Activated naive CD4-positive, alpha-beta T cell treated with anti-CD3 and anti-CD28 coated beads, Interleukin-2, amount 10 ng/mL, durations not matched to agents 7 days and 5 days (primary cell): ENCODE measurements at regions not wholly inside any gene's neighbourhood (a gene's known extent, or its start where the extent isn't known, plus 50 kb on each side); places are given as distances from the start of the nearest gene placed in this dataset.

ENCODE experiments used
- CTCF ChIA-PET: fragments of 350-600 bp; sonication (Branson Sonifier 250); formaldehyde crosslinking; loops from one replicate; lab custom pipeline; 2021; ENCODE audit warnings: antibody characterized with exemption; lab: Charles Lee
- DNase-seq: peaks from one replicate; pipeline ENCODE4 v3.0.0-alpha.2; 2020
- H3K27ac Mint-ChIP-seq: one replicate; pipeline ENCODE4 v1.8.0; 2021; ENCODE audit warnings: mild to moderate bottlenecking, moderate library complexity, mixed read lengths
- H3K27me3 Mint-ChIP-seq: one replicate; pipeline ENCODE4 v1.8.0; 2021; ENCODE audit warnings: mild to moderate bottlenecking, mixed read lengths
- H3K36me3 Mint-ChIP-seq: one replicate; pipeline ENCODE4 v1.8.0; 2021; ENCODE audit warnings: mixed read lengths
- H3K4me1 Mint-ChIP-seq: one replicate; pipeline ENCODE4 v1.8.0; 2021; ENCODE audit warnings: mixed read lengths
- H3K4me3 Mint-ChIP-seq: one replicate; pipeline ENCODE4 v1.8.0; 2021; ENCODE audit warnings: mild to moderate bottlenecking, moderate library complexity, mixed read lengths
- H3K9me3 Mint-ChIP-seq: one replicate; pipeline ENCODE4 v1.8.0; 2021; ENCODE audit warnings: mixed read lengths

- CTCF ChIA-PET = no interaction called here
- Mint-ChIP-seq H3K27ac (no peak overlapping the region), H3K4me3 (no peak overlapping the region), H3K36me3 (no peaks in the 10 kb centered on the region), H3K27me3 (no peaks in the 10 kb centered on the region), H3K9me3 (no peaks in the 10 kb centered on the region), H3K4me1 (no peaks in the 10 kb centered on the region)
- DNase-seq = no peak
Measured at GRCh38 chr4:100790836-100791615, 273.2 kb upstream of the EMCN start.

GRCh38 chr4:100789991-100790390 lies 272.2 kb upstream of the EMCN start:
- Mint-ChIP-seq H3K27ac (no peak overlapping the region), H3K4me1 (no peaks in the 10 kb centered on the region)
- CTCF ChIA-PET = no interaction called here

GRCh38 chr4:100786481-100786880 lies 268.7 kb upstream of the EMCN start:
- DNase-seq = no peak

More at GRCh38 chr4:100789991-100790390, 272.2 kb upstream of the EMCN start:
- Mint-ChIP-seq H3K9me3 (no peaks in the 10 kb centered on the region), H3K4me3 (no peak overlapping the region), H3K36me3 (no peaks in the 10 kb centered on the region), H3K27me3 (no peaks in the 10 kb centered on the region)
- DNase-seq = no peak

GRCh38 chr4:100782356-100782755 lies 264.5 kb upstream of the EMCN start:
- CTCF ChIA-PET = interaction anchor here (0.5 kb wide), 1 partner anchor 420 kb away, joined by 3 read pairs; no protein-coding TSS in a partner anchor
- no peaks in the 10 kb centered on the region for H3K36me3 Mint-ChIP-seq
- no peaks in the 10 kb centered on the region for H3K27me3 Mint-ChIP-seq
- no peak overlapping the region for H3K4me3 Mint-ChIP-seq
- H3K27ac Mint-ChIP-seq = no peak overlapping the region
- H3K9me3 Mint-ChIP-seq = no peaks in the 10 kb centered on the region
- no peaks in the 10 kb centered on the region for H3K4me1 Mint-ChIP-seq
- DNase-seq = no peak

More at GRCh38 chr4:100786481-100786880, 268.7 kb upstream of the EMCN start:
- Mint-ChIP-seq H3K36me3 (no peaks in the 10 kb centered on the region), H3K9me3 (no peaks in the 10 kb centered on the region), H3K4me1 (no peaks in the 10 kb centered on the region), H3K4me3 (no peak overlapping the region), H3K27ac (no peak overlapping the region), H3K27me3 (no peaks in the 10 kb centered on the region)
- CTCF ChIA-PET = no interaction called here

GRCh38 chr4:100781435-100781834 lies 263.6 kb upstream of the EMCN start:
- no peak for DNase-seq
- H3K36me3 Mint-ChIP-seq = no peaks in the 10 kb centered on the region
- CTCF ChIA-PET = no interaction called here
- H3K9me3 Mint-ChIP-seq = no peaks in the 10 kb centered on the region
- H3K4me3 Mint-ChIP-seq = no peak overlapping the region
- no peaks in the 10 kb centered on the region for H3K4me1 Mint-ChIP-seq
- no peak overlapping the region for H3K27ac Mint-ChIP-seq
- no peaks in the 10 kb centered on the region for H3K27me3 Mint-ChIP-seq

- Mint-ChIP-seq H3K4me1 (no peaks in the 10 kb centered on the region), H3K4me3 (no peak overlapping the region), H3K27me3 (no peaks in the 10 kb centered on the region), H3K36me3 (no peaks in the 10 kb centered on the region), H3K9me3 (peaks cover 1% of the 10 kb centered on the region), H3K27ac (no peak overlapping the region)
- CTCF ChIA-PET = no interaction called here
- DNase-seq = no peak
Measured at GRCh38 chr4:100780126-100780525, 262.3 kb upstream of the EMCN start.

- no peak overlapping the region for H3K27ac Mint-ChIP-seq
- no peaks in the 10 kb centered on the region for H3K4me1 Mint-ChIP-seq
- no peaks in the 10 kb centered on the region for H3K27me3 Mint-ChIP-seq
- CTCF ChIA-PET = no interaction called here
- no peak for DNase-seq
- peaks cover 1% of the 10 kb centered on the region for H3K9me3 Mint-ChIP-seq
- H3K4me3 Mint-ChIP-seq = no peak overlapping the region
- H3K36me3 Mint-ChIP-seq = no peaks in the 10 kb centered on the region
Measured at GRCh38 chr4:100778431-100778830, 260.6 kb upstream of the EMCN start.

GRCh38 chr4:100762738-100763137 lies 244.9 kb upstream of the EMCN start:
- H3K27ac Mint-ChIP-seq = no peak overlapping the region
- no peaks in the 10 kb centered on the region for H3K36me3 Mint-ChIP-seq
- H3K27me3 Mint-ChIP-seq = no peaks in the 10 kb centered on the region
- no peak overlapping the region for H3K4me3 Mint-ChIP-seq
- CTCF ChIA-PET = no interaction called here
- H3K9me3 Mint-ChIP-seq = no peaks in the 10 kb centered on the region
- H3K4me1 Mint-ChIP-seq = no peaks in the 10 kb centered on the region
- no peak for DNase-seq

GRCh38 chr4:100754751-100755150 lies 236.9 kb upstream of the EMCN start:
- no peak overlapping the region for H3K4me3 Mint-ChIP-seq
- no peak for DNase-seq
- H3K9me3 Mint-ChIP-seq = no peaks in the 10 kb centered on the region
- no peaks in the 10 kb centered on the region for H3K4me1 Mint-ChIP-seq
- H3K36me3 Mint-ChIP-seq = no peaks in the 10 kb centered on the region
- no peaks in the 10 kb centered on the region for H3K27me3 Mint-ChIP-seq
- CTCF ChIA-PET = no interaction called here
- H3K27ac Mint-ChIP-seq = no peak overlapping the region

- CTCF ChIA-PET = no interaction called here
- no peak overlapping the region for H3K27ac Mint-ChIP-seq
- H3K4me3 Mint-ChIP-seq = no peak overlapping the region
- H3K9me3 Mint-ChIP-seq = no peaks in the 10 kb centered on the region
- no peak for DNase-seq
- no peaks in the 10 kb centered on the region for H3K4me1 Mint-ChIP-seq
- H3K27me3 Mint-ChIP-seq = no peaks in the 10 kb centered on the region
- no peaks in the 10 kb centered on the region for H3K36me3 Mint-ChIP-seq
Measured at GRCh38 chr4:100746141-100746739, 228.4 kb upstream of the EMCN start.

- CTCF ChIA-PET = interaction anchor here (1.1 kb wide), 1 partner anchor 649 kb away, joined by 3 read pairs; no protein-coding TSS in a partner anchor
- Mint-ChIP-seq H3K9me3 (no peaks in the 10 kb centered on the region), H3K27ac (no peak overlapping the region), H3K36me3 (no peaks in the 10 kb centered on the region), H3K4me3 (no peak overlapping the region), H3K27me3 (no peaks in the 10 kb centered on the region), H3K4me1 (no peaks in the 10 kb centered on the region)
- no peak for DNase-seq
Measured at GRCh38 chr4:100742045-100742444, 224.2 kb upstream of the EMCN start.

GRCh38 chr4:100739426-100739825 lies 221.6 kb upstream of the EMCN start:
- Mint-ChIP-seq H3K9me3 (no peaks in the 10 kb centered on the region), H3K4me1 (no peaks in the 10 kb centered on the region), H3K27me3 (no peaks in the 10 kb centered on the region), H3K36me3 (no peaks in the 10 kb centered on the region), H3K27ac (no peak overlapping the region), H3K4me3 (no peak overlapping the region)
- no peak for DNase-seq
- CTCF ChIA-PET = no interaction called here

- H3K9me3 Mint-ChIP-seq = no peaks in the 10 kb centered on the region
- H3K27me3 Mint-ChIP-seq = no peaks in the 10 kb centered on the region
- CTCF ChIA-PET = no interaction called here
- H3K27ac Mint-ChIP-seq = no peak overlapping the region
- H3K4me3 Mint-ChIP-seq = no peak overlapping the region
- no peak for DNase-seq
- H3K36me3 Mint-ChIP-seq = no peaks in the 10 kb centered on the region
- H3K4me1 Mint-ChIP-seq = no peaks in the 10 kb centered on the region
Measured at GRCh38 chr4:100738196-100739165, 220.7 kb upstream of the EMCN start.
